HEK293 (cell line): ENCODE measurements at regions not wholly inside any gene's neighbourhood (a gene's known extent, or its start where the extent isn't known, plus 50 kb on each side); places are given as distances from the start of the nearest gene placed in this dataset.

Experiments
- AEBP2 ChIP-seq: fragments of 450-650 bp; formaldehyde crosslinking; IDR thresholded peaks from 2 replicates; pipeline ENCODE4 v1.5.1; 2016; ENCODE audit warnings: missing biosample characterization, missing genetic modification characterization, borderline replicate concordance
- ATF2 ChIP-seq: fragments of 450-650 bp; formaldehyde crosslinking; IDR thresholded peaks from 2 replicates; pipeline ENCODE4 v1.5.1; 2016; ENCODE audit warnings: missing biosample characterization, missing genetic modification characterization, low read depth
- ELK4 ChIP-seq: IDR thresholded peaks from 2 replicates; pipeline ENCODE4 v1.6.1; 2011; ENCODE audit warnings: mild to moderate bottlenecking, low read depth, low read length, borderline replicate concordance
- GLI2 ChIP-seq: fragments of 450-650 bp; formaldehyde crosslinking; IDR thresholded peaks from 2 replicates; pipeline ENCODE4; 2017; ENCODE audit warnings: missing biosample characterization, missing genetic modification characterization, low read depth, borderline replicate concordance
- IKZF3 ChIP-seq: fragments of 450-650 bp; IDR thresholded peaks from 2 replicates; pipeline ENCODE4 v1.5.0; 2018; ENCODE audit warnings: missing biosample characterization, mild to moderate bottlenecking, missing genetic modification characterization, moderate library complexity
- INSM2 ChIP-seq: fragments of 450-650 bp; formaldehyde crosslinking; IDR thresholded peaks from 2 replicates; pipeline ENCODE4 v1.5.1; 2016; ENCODE audit warnings: missing biosample characterization, missing genetic modification characterization
- KLF1 ChIP-seq: fragments of 450-650 bp; formaldehyde crosslinking; IDR thresholded peaks from 2 replicates; pipeline ENCODE4 v1.5.1; 2016; ENCODE audit warnings: missing biosample characterization, missing genetic modification characterization
- KLF9 ChIP-seq: fragments of 450-650 bp; formaldehyde crosslinking; IDR thresholded peaks from 2 replicates; pipeline ENCODE4 v1.5.1; 2016; ENCODE audit warnings: missing biosample characterization, missing genetic modification characterization, low read depth
- REPIN1 ChIP-seq: fragments of 450-650 bp; formaldehyde crosslinking; IDR thresholded peaks from 2 replicates; pipeline ENCODE4 v1.5.1; 2017; ENCODE audit warnings: missing biosample characterization, missing genetic modification characterization, low read depth
- ZBTB11 ChIP-seq: fragments of 450-650 bp; formaldehyde crosslinking; conservative IDR thresholded peaks from 2 replicates; pipeline ENCODE4 v1.5.1; 2016; ENCODE audit warnings: low read depth, missing biosample characterization, missing genetic modification characterization
- ZBTB7A ChIP-seq: fragments of 450-650 bp; formaldehyde crosslinking; IDR thresholded peaks from 2 replicates; pipeline ENCODE4 v1.5.1; 2016; ENCODE audit warnings: low read depth, missing biosample characterization, missing genetic modification characterization
- ZNF155 ChIP-seq: fragments of 450-650 bp; formaldehyde crosslinking; IDR thresholded peaks from 2 replicates; pipeline ENCODE4 v1.5.1; 2016; ENCODE audit warnings: missing biosample characterization, missing genetic modification characterization
- ZNF157 ChIP-seq: fragments of 450-650 bp; formaldehyde crosslinking; IDR thresholded peaks from 2 replicates; pipeline ENCODE4 v1.5.1; 2016; ENCODE audit warnings: missing biosample characterization, missing genetic modification characterization
- ZNF221 ChIP-seq: fragments of 450-650 bp; formaldehyde crosslinking; IDR thresholded peaks from 2 replicates; pipeline ENCODE4 v1.5.1; 2017; ENCODE audit warnings: missing biosample characterization, missing genetic modification characterization, borderline replicate concordance
- ZNF23 ChIP-seq: fragments of 450-650 bp; formaldehyde crosslinking; IDR thresholded peaks from 2 replicates; pipeline ENCODE4 v1.5.1; 2016; ENCODE audit warnings: missing biosample characterization, missing genetic modification characterization, borderline replicate concordance
- ZNF426 ChIP-seq: fragments of 450-650 bp; formaldehyde crosslinking; IDR thresholded peaks from 2 replicates; pipeline ENCODE4 v1.5.1; 2017; ENCODE audit warnings: missing biosample characterization, missing genetic modification characterization, mild to moderate bottlenecking, inconsistent platforms, moderate library complexity
- ZNF48 ChIP-seq: fragments of 450-650 bp; formaldehyde crosslinking; IDR thresholded peaks from 2 replicates; pipeline ENCODE4 v1.5.1; 2016; ENCODE audit warnings: missing biosample characterization, missing genetic modification characterization
- ZNF488 ChIP-seq: fragments of 450-650 bp; formaldehyde crosslinking; IDR thresholded peaks from 2 replicates; pipeline ENCODE4 v1.5.1; 2016; ENCODE audit warnings: missing biosample characterization, missing genetic modification characterization
- ZNF530 ChIP-seq: fragments of 450-650 bp; formaldehyde crosslinking; IDR thresholded peaks from 2 replicates; pipeline ENCODE4 v1.5.1; 2016; ENCODE audit warnings: low read depth, missing biosample characterization, missing genetic modification characterization
- ZNF560 ChIP-seq: fragments of 450-650 bp; formaldehyde crosslinking; IDR thresholded peaks from 2 replicates; pipeline ENCODE4 v1.5.1; 2017; ENCODE audit warnings: missing biosample characterization, missing genetic modification characterization, borderline replicate concordance
- ZNF580 ChIP-seq: fragments of 450-650 bp; formaldehyde crosslinking; IDR thresholded peaks from 2 replicates; pipeline ENCODE4 v1.5.1; 2016; ENCODE audit warnings: missing biosample characterization, missing genetic modification characterization
- ZNF629 ChIP-seq: fragments of 450-650 bp; formaldehyde crosslinking; IDR thresholded peaks from 2 replicates; pipeline ENCODE4 v1.5.1; 2017; ENCODE audit warnings: missing biosample characterization, missing genetic modification characterization
- ZNF664 ChIP-seq: fragments of 450-650 bp; formaldehyde crosslinking; IDR thresholded peaks from 2 replicates; pipeline ENCODE4 v1.5.1; 2016; ENCODE audit warnings: missing biosample characterization, missing genetic modification characterization
- ZNF707 ChIP-seq: fragments of 450-650 bp; formaldehyde crosslinking; IDR thresholded peaks from 2 replicates; pipeline ENCODE4 v1.5.1; 2016; ENCODE audit warnings: missing biosample characterization, missing genetic modification characterization
- ZNF747 ChIP-seq: fragments of 450-650 bp; formaldehyde crosslinking; IDR thresholded peaks from 2 replicates; pipeline ENCODE4 v1.5.1; 2016; ENCODE audit warnings: missing biosample characterization, missing genetic modification characterization
- ZNF791 ChIP-seq: fragments of 450-650 bp; formaldehyde crosslinking; IDR thresholded peaks from 2 replicates; pipeline ENCODE4 v1.5.1; 2016; ENCODE audit warnings: missing biosample characterization, missing genetic modification characterization
- ZSCAN5A ChIP-seq: fragments of 450-650 bp; formaldehyde crosslinking; IDR thresholded peaks from 2 replicates; pipeline ENCODE4 v1.5.1; 2016; ENCODE audit warnings: missing biosample characterization, missing genetic modification characterization

GRCh38 chr1:234533975-234534876 is 55.2 kb upstream of the TARBP1 start (continued):
- peak; percentile 76; the same call in 1 of the 2 replicates for TF ChIP-seq ZNF488 (tag by site-specific recombination)
- TF ChIP-seq INSM2 (tag by site-specific recombination): peak; percentile 74
- peak; percentile 60 for TF ChIP-seq ZNF629 (tag by site-specific recombination)
- no peak for TF ChIP-seq ZNF48 (tag by site-specific recombination)
- peak; percentile 86 for TF ChIP-seq GLI2 (tag by site-specific recombination)
- no peak for TF ChIP-seq AEBP2 (tag by site-specific recombination)
- no peak for TF ChIP-seq ZNF560 (tag by site-specific recombination)
- TF ChIP-seq ZNF23: no peak
- peak; percentile 73; the same call in 1 of the 2 replicates for TF ChIP-seq IKZF3
- no peak for TF ChIP-seq ELK4
- no peak for TF ChIP-seq ZBTB11
- TF ChIP-seq ZNF426 (tag by site-specific recombination): no peak
- TF ChIP-seq ZNF221 (tag by site-specific recombination): 0 out of 2 replicates have a peak, but pooled peaks have one; percentile 74
- no peak for TF ChIP-seq ZSCAN5A
- no peak for TF ChIP-seq ZNF530 (tag by site-specific recombination)
- no peak for TF ChIP-seq REPIN1 (tag by site-specific recombination)
- TF ChIP-seq ZNF707 (tag by site-specific recombination): no peak
- no peak for TF ChIP-seq ATF2
- no peak for TF ChIP-seq ZNF791 (tag by site-specific recombination)
- no peak for TF ChIP-seq ZNF155 (tag by site-specific recombination)
- TF ChIP-seq KLF1: no peak
- no peak for TF ChIP-seq ZNF157
- no peak for TF ChIP-seq ZBTB7A (tag by site-specific recombination)
- 0 out of 2 replicates have a peak, but pooled peaks have one; percentile 36 for TF ChIP-seq ZNF580
- no peak for TF ChIP-seq ZNF664 (tag by site-specific recombination)
- TF ChIP-seq KLF9 (tag by site-specific recombination): no peak
- no peak for TF ChIP-seq ZNF747 (tag by site-specific recombination)
